Activated CD8-positive, alpha-beta memory T cell treated with anti-CD3 and anti-CD28 coated beads, Interleukin-2, amount 10 ng/mL, durations not matched to agents 7 days and 5 days (primary cell): ENCODE measurements at regions not wholly inside any gene's neighbourhood (a gene's known extent, or its start where the extent isn't known, plus 50 kb on each side); places are given as distances from the start of the nearest gene placed in this dataset.
A peak's percentile ranks its signal among the peaks of the same experiment; 100 is the strongest.

ENCODE experiments used
- ATAC-seq: fragments of 150-1000 bp; cut with Tn5 transposase; one replicate; pipeline ENCODE4 v1.10.0; 2021; ENCODE audit warnings: moderate library complexity
- CTCF ChIA-PET: fragments of 350-600 bp; sonication (Branson Sonifier 250); formaldehyde crosslinking; loops from one replicate; lab custom pipeline; 2021; ENCODE audit warnings: antibody characterized with exemption; lab: Charles Lee
- DNase-seq: peaks from one replicate; pipeline ENCODE4 v3.0.0-alpha.2; 2020
- H3K27ac Mint-ChIP-seq: one replicate; pipeline ENCODE4 v1.8.0; 2021; ENCODE audit warnings: mild to moderate bottlenecking, mixed read lengths
- H3K27me3 Mint-ChIP-seq: one replicate; pipeline ENCODE4 v1.8.0; 2021; ENCODE audit warnings: mixed read lengths
- H3K36me3 Mint-ChIP-seq: one replicate; pipeline ENCODE4 v1.8.0; 2021; ENCODE audit warnings: mild to moderate bottlenecking, mixed read lengths
- H3K4me1 Mint-ChIP-seq: one replicate; pipeline ENCODE4 v1.8.0; 2021; ENCODE audit warnings: mixed read lengths
- H3K4me3 Mint-ChIP-seq: one replicate; pipeline ENCODE4 v1.8.0; 2021; ENCODE audit warnings: mild to moderate bottlenecking, moderate library complexity, mixed read lengths
- H3K9me3 Mint-ChIP-seq: one replicate; pipeline ENCODE4 v1.8.0; 2022; ENCODE audit warnings: low read depth, mixed read lengths

- CTCF ChIA-PET = no interaction called here
- H3K27me3 Mint-ChIP-seq = no peaks in the 10 kb centered on the region
- no peaks in the 10 kb centered on the region for H3K4me1 Mint-ChIP-seq
- no peaks in the 10 kb centered on the region for H3K36me3 Mint-ChIP-seq
- DNase-seq = peak; percentile 29
- no peak overlapping the region for H3K27ac Mint-ChIP-seq
- ATAC-seq = no peak
- H3K4me3 Mint-ChIP-seq = no peak overlapping the region
- no peaks in the 10 kb centered on the region for H3K9me3 Mint-ChIP-seq
Measured at GRCh38 chr5:135243556-135244285, 155.3 kb downstream of the MACROH2A1 start.

- no peaks in the 10 kb centered on the region for H3K9me3 Mint-ChIP-seq
- H3K27ac Mint-ChIP-seq = no peak overlapping the region
- no peaks in the 10 kb centered on the region for H3K27me3 Mint-ChIP-seq
- H3K4me1 Mint-ChIP-seq = no peaks in the 10 kb centered on the region
- no peaks in the 10 kb centered on the region for H3K36me3 Mint-ChIP-seq
- peak; percentile 28 for DNase-seq
- no peak overlapping the region for H3K4me3 Mint-ChIP-seq
- no peak for ATAC-seq
- CTCF ChIA-PET = interaction anchor here (1.3 kb wide), 1 partner anchor 10 kb away, joined by 4 read pairs; no protein-coding TSS in a partner anchor
Measured at GRCh38 chr5:135242866-135243555, 156.0 kb downstream of the MACROH2A1 start.

GRCh38 chr5:135242021-135242865 lies 156.8 kb downstream of the MACROH2A1 start:
- DNase-seq (peak; percentile 23), ATAC-seq (no peak)
- Mint-ChIP-seq H3K36me3 (no peaks in the 10 kb centered on the region), H3K4me3 (no peak overlapping the region), H3K4me1 (no peaks in the 10 kb centered on the region), H3K27me3 (no peaks in the 10 kb centered on the region), H3K9me3 (no peaks in the 10 kb centered on the region), H3K27ac (no peak overlapping the region)
- CTCF ChIA-PET = interaction anchor here (1.3 kb wide), 1 partner anchor 9 kb away, joined by 4 read pairs; no protein-coding TSS in a partner anchor

GRCh38 chr5:135241536-135241935 lies 157.5 kb downstream of the MACROH2A1 start:
- Mint-ChIP-seq H3K27ac (no peak overlapping the region), H3K36me3 (no peaks in the 10 kb centered on the region), H3K9me3 (no peaks in the 10 kb centered on the region), H3K4me3 (no peak overlapping the region), H3K27me3 (no peaks in the 10 kb centered on the region), H3K4me1 (no peaks in the 10 kb centered on the region)
- CTCF ChIA-PET = interaction anchor here (1.3 kb wide), 1 partner anchor 9 kb away, joined by 4 read pairs; no protein-coding TSS in a partner anchor
- ATAC-seq (no peak), DNase-seq (peak; percentile 16)

- Mint-ChIP-seq H3K9me3 (no peaks in the 10 kb centered on the region), H3K27me3 (peaks cover 2% of the 10 kb centered on the region), H3K4me1 (no peaks in the 10 kb centered on the region), H3K27ac (no peak overlapping the region), H3K4me3 (no peak overlapping the region), H3K36me3 (no peaks in the 10 kb centered on the region)
- DNase-seq = peak; percentile 21
- ATAC-seq = no peak
- CTCF ChIA-PET = no interaction called here
Measured at GRCh38 chr5:135240781-135241360, 158.2 kb downstream of the MACROH2A1 start.

GRCh38 chr5:135240283-135240633 lies 158.8 kb downstream of the MACROH2A1 start:
- no peaks in the 10 kb centered on the region for H3K36me3 Mint-ChIP-seq
- ATAC-seq (no peak), DNase-seq (peak; percentile 22)
- H3K27ac Mint-ChIP-seq = no peak overlapping the region
- H3K27me3 Mint-ChIP-seq = peaks cover 2% of the 10 kb centered on the region
- CTCF ChIA-PET = no interaction called here
- no peaks in the 10 kb centered on the region for H3K9me3 Mint-ChIP-seq
- H3K4me1 Mint-ChIP-seq = no peaks in the 10 kb centered on the region
- H3K4me3 Mint-ChIP-seq = no peak overlapping the region

- H3K27ac Mint-ChIP-seq = no peak overlapping the region
- no peaks in the 10 kb centered on the region for H3K9me3 Mint-ChIP-seq
Measured at GRCh38 chr5:135239453-135240282, 159.4 kb downstream of the MACROH2A1 start.

GRCh38 chr5:135238622-135239452 lies 160.2 kb downstream of the MACROH2A1 start:
- Mint-ChIP-seq H3K4me1 (no peaks in the 10 kb centered on the region), H3K27me3 (peaks cover 6% of the 10 kb centered on the region), H3K4me3 (no peak overlapping the region), H3K27ac (no peak overlapping the region), H3K36me3 (no peaks in the 10 kb centered on the region), H3K9me3 (no peaks in the 10 kb centered on the region)
- DNase-seq = peak; percentile 31
- ATAC-seq = no peak
- CTCF ChIA-PET = no interaction called here

More at GRCh38 chr5:135239453-135240282, 159.4 kb downstream of the MACROH2A1 start:
- H3K36me3 Mint-ChIP-seq = no peaks in the 10 kb centered on the region
- no peak for ATAC-seq
- CTCF ChIA-PET = no interaction called here
- H3K4me3 Mint-ChIP-seq = no peak overlapping the region
- peaks cover 2% of the 10 kb centered on the region for H3K27me3 Mint-ChIP-seq
- no peaks in the 10 kb centered on the region for H3K4me1 Mint-ChIP-seq
- no peak for DNase-seq

- ATAC-seq = no peak
- no peaks in the 10 kb centered on the region for H3K36me3 Mint-ChIP-seq
- CTCF ChIA-PET = no interaction called here
- no peaks in the 10 kb centered on the region for H3K4me1 Mint-ChIP-seq
- no peaks in the 10 kb centered on the region for H3K9me3 Mint-ChIP-seq
- DNase-seq = peak; percentile 31
- H3K27me3 Mint-ChIP-seq = peaks cover 6% of the 10 kb centered on the region
- H3K27ac Mint-ChIP-seq = no peak overlapping the region
- no peak overlapping the region for H3K4me3 Mint-ChIP-seq
Measured at GRCh38 chr5:135237748-135238103, 161.3 kb downstream of the MACROH2A1 start.

GRCh38 chr5:135236908-135237747 lies 161.9 kb downstream of the MACROH2A1 start:
- CTCF ChIA-PET = no interaction called here
- no peak for ATAC-seq

GRCh38 chr5:135236228-135236907 lies 162.7 kb downstream of the MACROH2A1 start:
- DNase-seq = peak; percentile 8
- peaks cover 6% of the 10 kb centered on the region for H3K27me3 Mint-ChIP-seq
- no peak overlapping the region for H3K27ac Mint-ChIP-seq

More at GRCh38 chr5:135236908-135237747, 161.9 kb downstream of the MACROH2A1 start:
- H3K4me1 Mint-ChIP-seq = no peaks in the 10 kb centered on the region
- H3K4me3 Mint-ChIP-seq = no peak overlapping the region
- H3K36me3 Mint-ChIP-seq = no peaks in the 10 kb centered on the region
- H3K27ac Mint-ChIP-seq = no peak overlapping the region
- DNase-seq = peak; percentile 11
- H3K27me3 Mint-ChIP-seq = peaks cover 6% of the 10 kb centered on the region
- no peaks in the 10 kb centered on the region for H3K9me3 Mint-ChIP-seq

More at GRCh38 chr5:135236228-135236907, 162.7 kb downstream of the MACROH2A1 start:
- Mint-ChIP-seq H3K4me1 (no peaks in the 10 kb centered on the region), H3K4me3 (no peak overlapping the region), H3K9me3 (no peaks in the 10 kb centered on the region), H3K36me3 (no peaks in the 10 kb centered on the region)
- CTCF ChIA-PET = no interaction called here
- no peak for ATAC-seq
